Adrenal gland (tissue), 9 donors: ENCODE measurements at regions not wholly inside any gene's neighbourhood (a gene's known extent, or its start where the extent isn't known, plus 50 kb on each side); places are given as distances from the start of the nearest gene placed in this dataset.

ENCODE experiments used
- DNase-seq, 7 donors: peaks; one replicate each; pipeline ENCODE4 v3.0.0-alpha.2; 2019 to 2020
- H3K27ac ChIP-seq, 5 donors: fragments of 200-600 bp; sonication (generic) in 4 of 5; 1 replicate in 3 of 5; 2 replicates in 2 of 5; pipeline versions ENCODE4 v1.5.1 to v1.8.0; 2016 to 2020; ENCODE audit warnings: mild to moderate bottlenecking in 1 of 5
- H3K27me3 ChIP-seq: fragments of 200-600 bp; 2 replicates; pipeline ENCODE4 v1.8.0; 2021
- H3K36me3 ChIP-seq, 2 donors: fragments of 200-600 bp; replicated peaks in 1 of 2; 1 replicate in 1 of 2; 2 replicates in 1 of 2; pipeline versions ENCODE4 v1.5.1 to v1.8.0; 2018 to 2022
- H3K4me1 ChIP-seq, 2 donors: fragments of 200-600 bp; replicated peaks in 1 of 2; 1 replicate in 1 of 2; 2 replicates in 1 of 2; pipeline versions ENCODE4 v1.5.1 to v1.8.0; 2018 to 2021
- H3K4me3 ChIP-seq, 4 donors: fragments of 200-600 bp; sonication (generic) in 3 of 4; one replicate each; pipeline ENCODE4 v1.5.1; 2016 to 2018
- H3K9me3 ChIP-seq, 3 donors: fragments of 200-600 bp; sonication (generic) in 1 of 3; replicated peaks in 1 of 3; 1 replicate in 2 of 3; 2 replicates in 1 of 3; pipeline versions ENCODE4 v1.5.1 to v1.8.0; 2016 to 2021
- POLR2A ChIP-seq, 2 donors: fragments of 450-650 bp; IDR thresholded peaks; one replicate each; pipeline ENCODE4 v1.6.1; 2017; ENCODE audit warnings: antibody characterized with exemption in 2 of 2, mild to moderate bottlenecking in 2 of 2, moderate library complexity in 1 of 2
- WGBS, 4 donors: extraction: QIAGEN DNeasy Blood & Tissue Kit in 2 of 4; methylation state at CpG; one replicate each; pipeline versions ENCODE4 v1.1.5 to v1.1.7; 2013 to 2017; 5-methylcytosine and 5-hydroxymethylcytosine counted together
- intact Hi-C, 2 donors: fragments of 100-400 bp; cut with DNase I; formaldehyde crosslinking; loops; one replicate each; pipeline versions ENCODE4 v1.14.1 to v1.15.0; 2022 to 2023
- TF ChIP-seq, protein P1 (sequence below), 6 experiments: fragments of 450-650 bp in 4 of 6; fragments of 200-600 bp in 2 of 6; sonication (generic) in 1 of 6; IDR thresholded peaks; 1 replicate in 5 of 6; 2 replicates in 1 of 6; pipeline versions ENCODE4 v1.5.1 to v1.8.0; 2016 to 2021; ENCODE audit warnings: antibody characterized with exemption in 6 of 6, mild to moderate bottlenecking in 2 of 6, moderate library complexity in 1 of 6
- donor health status: healthy with polysubstance abuse.
- donor health status: Bipolar disorder and iron deficiency.
- donor health status: DM: yes; HTN: yes; CAD: no.
- donor health status: DM: no; HTN: no; CAD: no.
- donor health status: DM: no; HTN: no; CAD: no.

DNA sequence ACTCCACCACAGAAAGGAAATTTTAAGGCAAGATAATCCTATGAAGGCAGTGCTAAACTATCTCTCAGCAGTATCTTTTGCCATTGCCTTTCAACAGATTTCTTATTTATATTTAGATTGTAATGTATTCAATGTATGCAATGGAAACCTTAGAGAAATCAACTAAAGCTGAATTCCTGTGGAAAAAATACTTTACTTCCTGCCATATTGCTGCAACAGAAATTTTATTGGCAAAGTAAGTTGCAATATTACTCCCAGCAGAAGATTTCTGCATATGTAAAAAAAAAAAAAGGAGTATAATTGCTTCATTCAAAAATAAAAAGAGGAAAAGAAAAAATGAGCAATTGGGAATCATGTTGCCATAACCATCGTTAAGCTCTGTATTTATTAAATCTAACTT, 454.6 kb upstream of the CD180 start:
- DNase-seq = no peak
- TF ChIP-seq POLR2A (IDR thresholded peaks at IDR 0.05) = no peak
- TF ChIP-seq, protein P1, sequence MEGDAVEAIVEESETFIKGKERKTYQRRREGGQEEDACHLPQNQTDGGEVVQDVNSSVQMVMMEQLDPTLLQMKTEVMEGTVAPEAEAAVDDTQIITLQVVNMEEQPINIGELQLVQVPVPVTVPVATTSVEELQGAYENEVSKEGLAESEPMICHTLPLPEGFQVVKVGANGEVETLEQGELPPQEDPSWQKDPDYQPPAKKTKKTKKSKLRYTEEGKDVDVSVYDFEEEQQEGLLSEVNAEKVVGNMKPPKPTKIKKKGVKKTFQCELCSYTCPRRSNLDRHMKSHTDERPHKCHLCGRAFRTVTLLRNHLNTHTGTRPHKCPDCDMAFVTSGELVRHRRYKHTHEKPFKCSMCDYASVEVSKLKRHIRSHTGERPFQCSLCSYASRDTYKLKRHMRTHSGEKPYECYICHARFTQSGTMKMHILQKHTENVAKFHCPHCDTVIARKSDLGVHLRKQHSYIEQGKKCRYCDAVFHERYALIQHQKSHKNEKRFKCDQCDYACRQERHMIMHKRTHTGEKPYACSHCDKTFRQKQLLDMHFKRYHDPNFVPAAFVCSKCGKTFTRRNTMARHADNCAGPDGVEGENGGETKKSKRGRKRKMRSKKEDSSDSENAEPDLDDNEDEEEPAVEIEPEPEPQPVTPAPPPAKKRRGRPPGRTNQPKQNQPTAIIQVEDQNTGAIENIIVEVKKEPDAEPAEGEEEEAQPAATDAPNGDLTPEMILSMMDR (IDR thresholded peaks at IDR 0.05) = no peak
- H3K27ac ChIP-seq = no peak overlapping the region
- no peaks in the 10 kb centered on the region for H3K9me3 ChIP-seq
- H3K4me3 ChIP-seq = no peak overlapping the region
- no peaks in the 10 kb centered on the region for H3K27me3 ChIP-seq
- intact Hi-C loops = no loop called here
- no peaks in the 10 kb centered on the region for H3K4me1 ChIP-seq
- H3K36me3 ChIP-seq = no peaks in the 10 kb centered on the region
- 78 to 91% (median 84%) methylated on average over 1 of the region's 1 CpG for WGBS, 4 donors

DNA sequence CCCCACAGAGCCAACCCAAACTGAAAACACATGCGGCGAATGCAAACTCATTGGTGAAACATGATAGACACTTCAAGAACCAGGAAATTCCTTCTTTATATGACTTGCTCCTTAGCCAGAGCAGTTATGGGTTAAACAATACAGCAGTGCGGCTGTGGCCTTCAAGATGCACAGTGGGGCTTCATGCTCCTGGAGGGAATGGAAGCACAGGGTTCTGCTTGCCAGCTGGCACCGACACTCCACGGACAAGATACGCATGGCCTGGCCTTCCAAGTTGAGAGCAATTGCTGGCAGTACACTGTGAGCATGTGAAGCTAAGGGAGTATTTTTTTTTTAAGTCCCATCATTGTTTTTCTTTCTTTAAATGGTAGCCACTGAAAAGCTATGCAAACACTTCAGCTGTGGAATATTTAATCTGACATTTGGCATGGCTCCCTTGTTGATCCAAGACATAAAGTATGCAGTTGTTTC, 451.6 kb upstream of the CD180 start:
- peak; percentile 19 to 79 (median 31) for DNase-seq
- no peaks in the 10 kb centered on the region for H3K9me3 ChIP-seq
- H3K4me1 ChIP-seq = no peaks in the 10 kb centered on the region
- WGBS, 4 donors = 51 to 64% (median 59%) methylated on average over 4 to 6 of the region's 6 CpGs
- no peaks in the 10 kb centered on the region for H3K27me3 ChIP-seq
- intact Hi-C loops = no loop called here
- H3K36me3 ChIP-seq = no peaks in the 10 kb centered on the region
- H3K4me3 ChIP-seq = no peak overlapping the region
- no peak for TF ChIP-seq POLR2A (IDR thresholded peaks at IDR 0.05)
- TF ChIP-seq, protein P1 (IDR thresholded peaks at IDR 0.05) = no peak
- H3K27ac ChIP-seq = peak overlapping the region in 2 of 5 donors; percentile 27 to 45

DNA sequence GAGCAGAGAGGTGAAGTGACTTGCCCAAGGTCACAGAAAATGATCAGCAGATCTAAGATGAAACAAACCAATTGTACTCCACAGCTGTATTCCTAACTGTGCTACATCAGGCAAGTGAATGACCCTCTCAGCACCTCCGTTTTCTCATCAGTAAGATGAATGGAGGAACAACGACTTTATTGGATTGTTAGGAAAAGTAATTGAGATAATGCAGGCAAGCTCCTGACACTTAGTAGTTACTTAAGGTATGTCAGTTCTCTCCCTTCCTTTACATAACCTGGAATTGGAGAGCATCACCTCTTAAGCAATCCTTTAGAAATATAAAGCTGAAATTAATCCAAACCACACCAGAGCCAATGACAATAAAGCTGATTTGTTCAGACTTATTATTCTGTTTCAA, 451.2 kb upstream of the CD180 start:
- no peaks in the 10 kb centered on the region for H3K9me3 ChIP-seq
- H3K4me1 ChIP-seq = no peaks in the 10 kb centered on the region
- H3K27ac ChIP-seq = peak overlapping the region in 2 of 5 donors; percentile 27 to 45
- TF ChIP-seq POLR2A (IDR thresholded peaks at IDR 0.05) = no peak
- TF ChIP-seq, protein P1 (IDR thresholded peaks at IDR 0.05) = no peak
- 44 to 69% (median 59%) methylated on average over 2 of the region's 2 CpGs for WGBS, 4 donors
- no peak for DNase-seq
- H3K4me3 ChIP-seq = no peak overlapping the region
- intact Hi-C loops = no loop called here
- H3K36me3 ChIP-seq = no peaks in the 10 kb centered on the region
- no peaks in the 10 kb centered on the region for H3K27me3 ChIP-seq

DNA sequence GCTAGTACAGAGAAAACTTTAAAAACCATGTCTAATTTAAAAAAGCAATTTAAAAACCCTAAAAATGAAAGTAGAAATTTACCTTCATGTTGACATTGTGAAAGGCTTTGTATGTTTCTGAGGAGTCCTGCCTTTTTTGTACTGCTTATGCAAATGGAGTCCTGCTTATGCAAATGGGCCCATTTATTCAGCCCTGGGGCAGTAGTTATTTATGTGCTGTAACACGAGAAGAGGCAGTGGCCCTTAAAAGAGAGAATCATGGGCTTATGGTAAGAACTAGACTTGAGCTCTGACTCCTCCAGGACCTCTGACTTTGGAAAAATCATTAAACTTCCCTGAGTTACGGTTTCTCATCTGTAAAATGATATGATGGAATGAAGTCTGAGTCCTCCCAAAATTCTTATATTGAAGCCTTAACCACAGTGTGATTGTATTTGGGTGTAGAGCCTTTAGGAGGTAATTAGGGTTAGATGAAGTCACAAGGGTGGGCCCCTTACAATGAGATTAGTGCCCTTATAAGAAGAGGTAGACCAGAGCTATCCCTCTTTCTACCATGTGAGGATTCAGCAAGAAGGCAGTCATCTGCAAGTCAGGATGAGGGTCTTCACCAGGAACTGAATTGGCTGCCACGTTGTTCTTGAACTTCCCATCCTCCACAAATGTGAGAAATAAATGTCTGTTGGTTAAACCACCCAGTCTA, 447.8 kb upstream of the CD180 start:
- H3K27me3 ChIP-seq = no peaks in the 10 kb centered on the region
- intact Hi-C loops = no loop called here
- H3K27ac ChIP-seq = no peak overlapping the region
- H3K4me3 ChIP-seq = no peak overlapping the region
- H3K4me1 ChIP-seq = no peaks in the 10 kb centered on the region
- DNase-seq = no peak
- no peaks in the 10 kb centered on the region for H3K36me3 ChIP-seq
- no peaks in the 10 kb centered on the region for H3K9me3 ChIP-seq
- 77 to 83% (median 80%) methylated on average over 3 of the region's 3 CpGs for WGBS, 4 donors
- no peak for TF ChIP-seq POLR2A (IDR thresholded peaks at IDR 0.05)
- TF ChIP-seq, protein P1 (IDR thresholded peaks at IDR 0.05) = no peak
